ENCODE measurements at regions not wholly inside any gene's neighbourhood (a gene's known extent, or its start where the extent isn't known, plus 50 kb on each side); places are given as distances from the start of the nearest gene placed in this dataset.
"Not testable (repeated sequence)": the region's sequence is repeated elsewhere in the genome, so short reads cannot be mapped to it uniquely, and the experiment has no call there.

DNA sequence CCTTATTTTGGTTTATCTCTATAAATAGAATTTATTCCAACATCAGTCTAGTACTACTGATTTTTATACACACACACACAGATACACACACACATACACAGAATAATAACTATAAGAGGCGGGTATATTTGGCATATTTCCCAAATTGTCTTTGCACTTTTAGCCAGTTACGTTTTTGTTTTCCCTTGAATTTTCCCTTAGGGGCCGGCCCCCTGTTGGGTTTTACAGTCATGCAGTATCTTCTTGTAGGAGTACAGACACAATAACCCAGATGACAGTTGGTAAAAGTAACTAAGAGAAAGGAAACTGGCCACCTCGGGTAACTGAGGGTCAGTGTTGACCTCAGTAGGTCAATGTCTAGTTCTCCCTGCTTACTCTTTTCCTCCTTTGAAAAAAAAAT is 50.9 kb downstream of the DISP1 start:
- DNase-seq: no peak

GRCh38 chr1:222867316-222867715 is 52.5 kb downstream of the DISP1 start:
- no peak for DNase-seq

GRCh38 chr1:222876182-222876581 is 61.3 kb downstream of the DISP1 start:
- no peak for DNase-seq

- no peak for DNase-seq
Measured at GRCh38 chr1:222877854-222878253, 63.0 kb downstream of the DISP1 start.

- DNase-seq: no peak
Measured at GRCh38 chr1:222880587-222880986, 65.7 kb downstream of the DISP1 start.

- DNase-seq: no peak
Measured at GRCh38 chr1:222886194-222886854, 71.5 kb downstream of the DISP1 start.

GRCh38 chr1:222886878-222887351 is 72.1 kb downstream of the DISP1 start:
- no peak for DNase-seq

- no peak for DNase-seq
Measured at GRCh38 chr1:222889440-222889839, 74.6 kb downstream of the DISP1 start.

GRCh38 chr1:222890716-222891115 is 75.9 kb downstream of the DISP1 start:
- DNase-seq: no peak

DNA sequence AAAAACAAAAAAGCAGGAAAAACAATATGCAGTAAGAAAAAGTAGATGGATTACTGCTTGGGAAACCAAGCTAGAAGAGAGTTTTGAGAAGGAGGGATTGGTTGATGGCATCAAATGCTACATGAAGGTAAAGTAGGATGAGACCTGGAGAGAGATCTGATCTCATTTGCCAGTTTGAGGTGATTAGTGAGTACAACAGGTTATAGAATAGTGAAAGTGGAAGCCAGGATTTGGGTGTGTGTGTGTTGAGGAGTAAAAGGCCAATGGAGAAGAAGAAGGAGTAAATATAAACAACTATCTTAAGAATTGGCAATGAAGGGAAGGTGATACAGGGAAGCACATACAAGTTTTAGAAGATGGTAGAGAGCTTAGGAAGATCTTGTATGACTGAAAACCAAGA is 76.7 kb downstream of the DISP1 start:
- no peak for DNase-seq

- DNase-seq: no peak
Measured at GRCh38 chr1:222892137-222892769, 77.4 kb downstream of the DISP1 start.

DNA sequence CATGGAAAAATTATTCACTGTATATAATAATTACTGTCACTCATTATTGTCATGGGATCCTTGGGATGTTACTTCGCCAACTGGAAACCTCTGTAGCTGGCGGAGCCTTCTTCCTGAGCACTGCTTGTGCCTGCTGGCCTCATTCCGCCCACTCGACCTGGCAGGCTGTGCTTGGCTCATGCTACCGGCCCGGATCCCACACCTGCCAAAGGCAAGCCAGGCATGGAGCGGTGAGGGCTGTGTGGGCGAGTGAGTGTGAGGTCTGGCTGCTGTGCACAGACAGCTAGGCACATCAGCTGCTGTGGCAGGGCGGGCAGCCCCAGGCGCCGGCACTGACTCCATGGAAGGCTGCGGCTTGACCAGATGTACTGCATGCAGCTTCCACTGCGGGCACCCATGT is 78.4 kb downstream of the DISP1 start:
- peak in 1 of 2 donors; percentile 7 for DNase-seq

DNA sequence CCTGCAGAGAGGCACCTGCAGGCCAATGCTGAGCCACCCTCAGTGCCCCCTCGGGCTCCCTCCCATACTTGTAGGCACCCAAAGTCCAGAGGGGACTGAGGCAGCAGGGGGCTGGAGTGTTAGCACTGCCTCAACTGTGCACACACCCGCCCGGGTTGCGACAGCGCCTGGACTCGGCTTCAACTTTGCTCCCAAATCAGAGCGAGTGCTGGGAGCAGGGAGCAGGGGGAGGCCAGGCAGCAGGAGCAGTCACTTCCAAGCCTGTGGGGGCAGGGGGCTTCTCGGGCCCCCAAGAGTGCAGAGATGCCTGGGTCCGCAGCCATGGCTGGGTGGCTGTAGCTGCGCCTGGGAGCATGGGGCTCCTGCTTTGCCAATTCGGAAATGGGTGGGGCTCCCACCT is 79.5 kb downstream of the DISP1 start:
- no peak for DNase-seq

GRCh38 chr1:222896630-222897526 is 82.0 kb downstream of the DISP1 start:
- DNase-seq: no peak

DNA sequence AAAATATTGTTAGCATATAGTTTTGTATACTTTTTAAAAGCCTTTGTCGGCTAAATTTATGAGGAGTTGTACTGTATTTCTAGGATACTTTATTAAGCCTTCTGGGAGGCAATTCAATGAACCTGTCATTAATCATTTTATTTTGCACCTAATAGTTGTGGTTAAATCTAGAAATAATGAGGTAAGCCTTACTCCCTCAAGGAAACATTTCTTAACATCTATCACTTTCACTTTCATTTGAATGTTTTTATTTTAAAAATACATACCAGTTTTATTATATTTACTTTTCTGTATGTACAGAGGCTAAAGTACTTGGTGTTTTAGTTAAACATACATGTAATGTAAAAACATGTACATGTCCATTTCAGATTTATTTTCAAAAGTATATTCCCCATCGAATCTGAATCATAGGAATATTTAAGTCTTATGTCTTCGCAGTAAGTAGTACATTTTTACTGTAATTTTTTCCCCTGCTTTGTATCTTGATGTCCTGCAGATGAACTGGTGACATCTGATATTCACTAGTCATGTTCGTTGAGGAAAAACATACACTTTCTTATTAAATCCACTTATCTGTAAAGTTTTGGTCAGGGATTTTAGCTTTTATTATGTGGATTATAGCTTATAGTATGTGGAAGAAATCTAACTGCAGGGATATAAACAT is 82.8 kb downstream of the DISP1 start:
- DNase-seq: no peak

- DNase-seq: no peak
Measured at GRCh38 chr1:222898191-222898527, 83.3 kb downstream of the DISP1 start.

DNA sequence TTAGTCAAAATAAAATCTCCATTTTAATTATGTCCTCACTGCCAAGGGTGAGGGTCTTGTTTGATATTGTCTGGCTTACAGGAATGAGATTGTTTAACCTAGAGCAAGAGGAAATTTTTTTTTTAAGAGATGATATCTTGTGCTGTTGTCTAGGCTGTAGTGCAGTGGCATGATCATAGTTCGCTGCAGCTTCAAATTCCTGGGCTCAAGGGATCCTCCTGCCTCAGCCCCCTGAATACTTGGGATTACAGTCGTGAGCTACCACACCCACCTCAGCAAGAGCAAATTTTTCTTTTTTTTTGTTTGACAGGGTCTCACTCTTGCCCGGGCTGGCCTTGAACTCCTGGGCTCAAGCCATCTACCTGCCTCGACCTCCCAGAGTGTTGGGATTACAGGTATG is 84.6 kb downstream of the DISP1 start:
- DNase-seq: no peak

GRCh38 chr1:222904451-222904850 is 89.6 kb downstream of the DISP1 start:
- no peak for DNase-seq

- no peak for DNase-seq
Measured at GRCh38 chr1:222905151-222905550, 90.3 kb downstream of the DISP1 start.

GRCh38 chr1:222906271-222906739 is 91.5 kb downstream of the DISP1 start:
- DNase-seq: not testable (repeated sequence)

- no peak for DNase-seq
Measured at GRCh38 chr1:222909586-222909985, 94.7 kb downstream of the DISP1 start.

GRCh38 chr1:222910699-222911098 is 95.9 kb downstream of the DISP1 start:
- no peak for DNase-seq

DNA sequence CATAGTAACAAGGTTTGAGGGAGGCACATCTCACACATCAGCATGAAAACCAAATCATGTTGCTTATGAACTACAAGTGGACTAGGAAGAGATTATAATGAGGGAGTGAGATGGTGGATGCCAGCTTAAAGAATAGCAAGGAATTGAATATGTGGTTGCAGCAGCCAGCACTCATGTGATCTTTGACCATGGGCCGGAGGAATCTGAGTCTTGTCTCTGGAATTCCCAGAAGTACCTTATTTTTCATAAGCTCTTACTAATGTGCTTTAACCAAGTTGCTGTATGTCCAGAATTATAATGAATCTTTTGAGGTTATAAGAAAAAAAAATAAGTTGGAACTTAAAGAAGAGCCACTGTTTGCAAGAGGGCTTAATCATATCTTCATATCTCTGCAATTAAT is 97.0 kb downstream of the DISP1 start:
- no peak for DNase-seq

All from hippocampal formation (tissue), 2 donors.